ENCODE measurements at regions not wholly inside any gene's neighbourhood (a gene's known extent, or its start where the extent isn't known, plus 50 kb on each side); places are given as distances from the start of the nearest gene placed in this dataset.

- TF ChIP-seq, protein P1, sequence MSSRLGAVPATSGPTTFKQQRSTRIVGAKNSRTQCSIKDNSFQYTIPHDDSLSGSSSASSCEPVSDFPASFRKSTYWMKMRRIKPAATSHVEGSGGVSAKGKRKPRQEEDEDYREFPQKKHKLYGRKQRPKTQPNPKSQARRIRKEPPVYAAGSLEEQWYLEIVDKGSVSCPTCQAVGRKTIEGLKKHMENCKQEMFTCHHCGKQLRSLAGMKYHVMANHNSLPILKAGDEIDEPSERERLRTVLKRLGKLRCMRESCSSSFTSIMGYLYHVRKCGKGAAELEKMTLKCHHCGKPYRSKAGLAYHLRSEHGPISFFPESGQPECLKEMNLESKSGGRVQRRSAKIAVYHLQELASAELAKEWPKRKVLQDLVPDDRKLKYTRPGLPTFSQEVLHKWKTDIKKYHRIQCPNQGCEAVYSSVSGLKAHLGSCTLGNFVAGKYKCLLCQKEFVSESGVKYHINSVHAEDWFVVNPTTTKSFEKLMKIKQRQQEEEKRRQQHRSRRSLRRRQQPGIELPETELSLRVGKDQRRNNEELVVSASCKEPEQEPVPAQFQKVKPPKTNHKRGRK (tag; IDR thresholded peaks at IDR 0.05): no peak
- no peak for TF ChIP-seq GATAD2B (IDR thresholded peaks at IDR 0.05; ENCODE audit: borderline replicate concordance)
- TF ChIP-seq ILK (tag; IDR thresholded peaks at IDR 0.05; ENCODE audit: borderline replicate concordance, low read depth): no peak
- TF ChIP-seq NRF1 (conservative IDR thresholded peaks at IDR 0.05 in 1 of 2, IDR thresholded peaks at IDR 0.05 in 1 of 2): no peak
Observed at GRCh38 chr2:106037262-106037661, 156.8 kb downstream of the UXS1 start (continued).

DNA sequence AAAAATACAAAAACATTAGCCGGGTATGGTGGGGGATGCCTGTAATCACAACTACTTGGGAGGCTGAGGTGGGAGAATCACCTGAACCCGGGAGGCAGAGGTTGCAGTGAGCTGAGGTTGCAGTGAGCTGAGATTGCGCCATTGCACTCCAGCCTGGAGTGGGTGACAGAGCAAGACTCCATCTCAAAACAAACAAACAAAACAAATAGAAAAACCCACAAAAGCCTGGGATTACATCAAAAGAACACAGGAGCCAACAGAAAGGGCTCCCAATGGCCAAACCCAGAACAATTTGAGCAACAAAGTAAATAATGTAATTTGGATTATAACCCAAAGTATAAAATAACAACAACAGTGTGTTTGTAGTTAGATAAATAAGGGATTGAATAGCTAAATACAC, 159.8 kb downstream of the UXS1 start:
- in situ Hi-C loops (cut with MboI) (no loop called here), intact Hi-C loops (cut with micrococcal nuclease) (no loop called here)
- no peak for TF ChIP-seq TCF7 (IDR thresholded peaks at IDR 0.05; ENCODE audit: borderline replicate concordance)
- no peak for TF ChIP-seq ZNF274 (IDR thresholded peaks at IDR 0.05; ENCODE audit: borderline replicate concordance, low read depth, low read length)
- no peak for TF ChIP-seq PRMT5 (CRISPR knock-in tag; IDR thresholded peaks at IDR 0.05)
- TF ChIP-seq SUPT5H (IDR thresholded peaks at IDR 0.05): no peak
- no peak for TF ChIP-seq PTRF (tag; IDR thresholded peaks at IDR 0.05)
- no peak for TF ChIP-seq ARHGAP35 (IDR thresholded peaks at IDR 0.05; ENCODE audit: partially characterized antibody)
- no peak for TF ChIP-seq THRAP3 (IDR thresholded peaks at IDR 0.05; ENCODE audit: borderline replicate concordance)
- DNase-seq (ENCODE audit: extremely low read depth in 1 of 4, low spot score in 3 of 4) (no peak), ATAC-seq (no peak), FAIRE-seq (no peak)
- WGBS (ENCODE audit: insufficient coverage, low coverage, missing lambda C conversion rate): 0% methylated on average over 3 of the region's 3 CpGs
- H3K79me2 ChIP-seq (ENCODE audit: control insufficient read depth, insufficient read depth, low read length): no peaks in the 10 kb centered on the region
- no peak overlapping the region for H3K27ac ChIP-seq (ENCODE audit: extremely low read depth, low read depth, low read length)
- no TSS peak for BruUV-seq (replicated peaks)
- no peak overlapping the region for H3K4me2 ChIP-seq (ENCODE audit: insufficient read depth, low read length)
- H3K27me3 ChIP-seq (ENCODE audit: control insufficient read depth in 2 of 2, insufficient read depth in 2 of 2, low read length in 2 of 2): peaks cover 2 to 23% of the 10 kb centered on the region in 2 experiments; a peak in 4 of 5 replicates
- no peaks in the 10 kb centered on the region for H3K9me1 ChIP-seq (ENCODE audit: control insufficient read depth, insufficient read depth, low read length)
- no peaks in the 10 kb centered on the region for H3K4me1 ChIP-seq (replicated peaks in 1 of 2; ENCODE audit: control insufficient read depth in 2 of 2, insufficient read depth in 2 of 2, low read length in 2 of 2)
- no peaks in the 10 kb centered on the region for H3K36me3 ChIP-seq (ENCODE audit: control insufficient read depth, insufficient read depth, low read length)
- H3K9ac ChIP-seq (ENCODE audit: insufficient read depth in 1 of 2, low read depth in 2 of 2, low read length in 2 of 2): no peak overlapping the region
- H2AFZ ChIP-seq (ENCODE audit: low read depth, low read length): no peak overlapping the region
- no peaks in the 10 kb centered on the region for H4K20me1 ChIP-seq (replicated peaks; ENCODE audit: control insufficient read depth, insufficient read depth, low read length)
- no peak overlapping the region for H3K4me3 ChIP-seq
- POLR2A ChIA-PET: interaction anchor here (0.8 kb wide), 1 partner anchor 16 kb away, joined by 5 read pairs; no protein-coding TSS in a partner anchor
- H3K9me3 ChIP-seq (replicated peaks; ENCODE audit: control insufficient read depth, insufficient read depth, low read depth, low read length): no peaks in the 10 kb centered on the region
- CTCF ChIA-PET (ENCODE audit: low intra/inter-chr PET ratio): interaction anchor here (0.7 kb wide), 1 partner anchor 12 kb away, joined by 3 read pairs; no protein-coding TSS in a partner anchor
